CD4-positive, alpha-beta T cell (primary cell): ENCODE measurements at regions not wholly inside any gene's neighbourhood (a gene's known extent, or its start where the extent isn't known, plus 50 kb on each side); places are given as distances from the start of the nearest gene placed in this dataset.

Experiments used
- ATAC-seq: fragments of 200-7000 bp; cut with Tn5 transposase; one replicate; pipeline ENCODE4 v1.10.0; 2022; ENCODE audit warnings: mild to moderate bottlenecking; ENCODE audit not compliant: poor library complexity
- CTCF ChIA-PET: fragments of 350-600 bp; sonication (Branson Sonifier 250); formaldehyde crosslinking; loops from one replicate; lab custom pipeline; 2021; ENCODE audit warnings: antibody characterized with exemption, inconsistent platforms; lab: Charles Lee
- POLR2A ChIA-PET: fragments of 350-600 bp; sonication (Branson Sonifier 250); formaldehyde crosslinking; loops from one replicate; lab custom pipeline; 2021; ENCODE audit warnings: antibody characterized with exemption, inconsistent platforms; lab: Charles Lee
- DNase-seq, 14 experiments: peaks; one replicate each; pipeline ENCODE4 v3.0.0-alpha.2; 2013 to 2020; ENCODE audit warnings: mixed read lengths in 2 of 14
- H3K27ac ChIP-seq, 2 donors: one replicate each; pipeline versions ENCODE4 v1.5.1 to v1.7.0; 2013; ENCODE audit warnings: low read length in 2 of 2, low read depth in 1 of 2, mild to moderate bottlenecking in 1 of 2
- H3K27me3 ChIP-seq, 2 experiments: 1 replicate in 1 of 2; 2 replicates in 1 of 2; pipeline versions ENCODE4 v1.6.1 to v1.7.0; 2013; ENCODE audit warnings: low read length in 2 of 2, control low read depth in 1 of 2, mild to moderate bottlenecking in 1 of 2, moderate library complexity in 1 of 2; ENCODE audit not compliant: insufficient read depth in 2 of 2, control insufficient read depth in 1 of 2
- H3K36me3 ChIP-seq: one replicate; pipeline ENCODE4 v1.6.1; 2013; ENCODE audit warnings: low read length, control low read depth; ENCODE audit not compliant: insufficient read depth
- H3K4me1 ChIP-seq: one replicate; pipeline ENCODE4 v1.6.1; 2013; ENCODE audit warnings: low read length, control low read depth; ENCODE audit not compliant: insufficient read depth
- H3K4me3 ChIP-seq: one replicate; pipeline ENCODE4 v1.5.1; 2013; ENCODE audit warnings: mild to moderate bottlenecking, low read length, moderate library complexity
- H3K9me3 ChIP-seq, 2 experiments: 1 replicate in 1 of 2; 2 replicates in 1 of 2; pipeline versions ENCODE4 v1.6.1 to v1.7.0; 2013; ENCODE audit warnings: low read length in 2 of 2, mild to moderate bottlenecking in 2 of 2, control low read depth in 1 of 2, moderate library complexity in 1 of 2; ENCODE audit not compliant: control insufficient read depth in 1 of 2, insufficient read depth in 1 of 2
- H3K27ac Mint-ChIP-seq: one replicate; pipeline ENCODE4 v1.8.0; 2020; ENCODE audit warnings: mixed read lengths
- H3K27me3 Mint-ChIP-seq: one replicate; pipeline ENCODE4 v1.8.0; 2021; ENCODE audit warnings: mixed read lengths
- H3K36me3 Mint-ChIP-seq: one replicate; pipeline ENCODE4 v1.8.0; 2021; ENCODE audit warnings: low read depth, mixed read lengths
- H3K4me1 Mint-ChIP-seq: one replicate; pipeline ENCODE4 v1.8.0; 2021; ENCODE audit warnings: low read depth, mixed read lengths
- H3K4me3 Mint-ChIP-seq: one replicate; pipeline ENCODE4 v1.8.0; 2020; ENCODE audit warnings: mild to moderate bottlenecking, mixed read lengths
- H3K9me3 Mint-ChIP-seq: one replicate; pipeline ENCODE4 v1.8.0; 2020; ENCODE audit warnings: mixed read lengths
- intact Hi-C, 2 experiments: fragments of 100-400 bp; cut with DNase I in 1 of 2; cut with micrococcal nuclease in 1 of 2; formaldehyde crosslinking; loops; one replicate each; pipeline versions ENCODE4 v1.15.1 to v1.9.0; 2023 to 2025; cut with DNase I, micrococcal nuclease
- TF ChIP-seq, protein P1 (sequence below): fragments of 200-600 bp; IDR thresholded peaks from one replicate; pipeline ENCODE4 v1.8.0; 2022; ENCODE audit warnings: antibody characterized with exemption, mild to moderate bottlenecking

GRCh38 chr11:103803062-103803461 is 233.4 kb upstream of the DDI1 start:
- no peak for ATAC-seq
- intact Hi-C loops, result no loop called here
- H3K27ac Mint-ChIP-seq, result no peak overlapping the region
- Histone ChIP-seq H3K4me3 (no peak overlapping the region), H3K4me1 (no peaks in the 10 kb centered on the region), H3K27ac (no peak overlapping the region), H3K9me3 (no peaks in the 10 kb centered on the region), H3K36me3 (no peaks in the 10 kb centered on the region), H3K27me3 (no peaks in the 10 kb centered on the region)
- ChIA-PET POLR2A (no interaction called here), CTCF (no interaction called here)
- no peak for DNase-seq
- no peaks in the 10 kb centered on the region for H3K4me1 Mint-ChIP-seq
- H3K27me3 Mint-ChIP-seq, result no peaks in the 10 kb centered on the region
- no peaks in the 10 kb centered on the region for H3K36me3 Mint-ChIP-seq
- no peaks in the 10 kb centered on the region for H3K9me3 Mint-ChIP-seq
- no peak overlapping the region for H3K4me3 Mint-ChIP-seq
- TF ChIP-seq, protein P1, sequence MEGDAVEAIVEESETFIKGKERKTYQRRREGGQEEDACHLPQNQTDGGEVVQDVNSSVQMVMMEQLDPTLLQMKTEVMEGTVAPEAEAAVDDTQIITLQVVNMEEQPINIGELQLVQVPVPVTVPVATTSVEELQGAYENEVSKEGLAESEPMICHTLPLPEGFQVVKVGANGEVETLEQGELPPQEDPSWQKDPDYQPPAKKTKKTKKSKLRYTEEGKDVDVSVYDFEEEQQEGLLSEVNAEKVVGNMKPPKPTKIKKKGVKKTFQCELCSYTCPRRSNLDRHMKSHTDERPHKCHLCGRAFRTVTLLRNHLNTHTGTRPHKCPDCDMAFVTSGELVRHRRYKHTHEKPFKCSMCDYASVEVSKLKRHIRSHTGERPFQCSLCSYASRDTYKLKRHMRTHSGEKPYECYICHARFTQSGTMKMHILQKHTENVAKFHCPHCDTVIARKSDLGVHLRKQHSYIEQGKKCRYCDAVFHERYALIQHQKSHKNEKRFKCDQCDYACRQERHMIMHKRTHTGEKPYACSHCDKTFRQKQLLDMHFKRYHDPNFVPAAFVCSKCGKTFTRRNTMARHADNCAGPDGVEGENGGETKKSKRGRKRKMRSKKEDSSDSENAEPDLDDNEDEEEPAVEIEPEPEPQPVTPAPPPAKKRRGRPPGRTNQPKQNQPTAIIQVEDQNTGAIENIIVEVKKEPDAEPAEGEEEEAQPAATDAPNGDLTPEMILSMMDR, result no peak

- POLR2A ChIA-PET, result no interaction called here
- CTCF ChIA-PET, result no interaction called here
- ATAC-seq, result no peak
- H3K9me3 ChIP-seq, result no peaks in the 10 kb centered on the region
- Mint-ChIP-seq H3K27ac (no peak overlapping the region), H3K27me3 (no peaks in the 10 kb centered on the region), H3K4me3 (no peak overlapping the region), H3K9me3 (no peaks in the 10 kb centered on the region), H3K4me1 (no peaks in the 10 kb centered on the region), H3K36me3 (no peaks in the 10 kb centered on the region)
- H3K4me1 ChIP-seq, result no peaks in the 10 kb centered on the region
- intact Hi-C loops, result no loop called here
- H3K27me3 ChIP-seq, result no peaks in the 10 kb centered on the region
- no peaks in the 10 kb centered on the region for H3K36me3 ChIP-seq
- DNase-seq, result no peak
- no peak overlapping the region for H3K27ac ChIP-seq
- H3K4me3 ChIP-seq, result no peak overlapping the region
- TF ChIP-seq, protein P1, result no peak
Measured at GRCh38 chr11:103805688-103806009, 230.8 kb upstream of the DDI1 start.

- Histone ChIP-seq H3K4me3 (no peak overlapping the region), H3K27me3 (no peaks in the 10 kb centered on the region), H3K36me3 (no peaks in the 10 kb centered on the region), H3K9me3 (no peaks in the 10 kb centered on the region), H3K27ac (no peak overlapping the region), H3K4me1 (no peaks in the 10 kb centered on the region)
- no peaks in the 10 kb centered on the region for H3K9me3 Mint-ChIP-seq
- H3K4me1 Mint-ChIP-seq, result no peaks in the 10 kb centered on the region
- DNase-seq, result no peak
- no peaks in the 10 kb centered on the region for H3K27me3 Mint-ChIP-seq
- no peak for ATAC-seq
- CTCF ChIA-PET, result no interaction called here
- TF ChIP-seq, protein P1, result no peak
- POLR2A ChIA-PET, result no interaction called here
- no peaks in the 10 kb centered on the region for H3K36me3 Mint-ChIP-seq
- intact Hi-C loops, result no loop called here
- H3K27ac Mint-ChIP-seq, result no peak overlapping the region
- no peak overlapping the region for H3K4me3 Mint-ChIP-seq
Measured at GRCh38 chr11:103806130-103806895, 230.1 kb upstream of the DDI1 start.
